GM10248 (cell line): ENCODE measurements at regions not wholly inside any gene's neighbourhood (a gene's known extent, or its start where the extent isn't known, plus 50 kb on each side); places are given as distances from the start of the nearest gene placed in this dataset.

Experiments
- CTCF ChIA-PET: fragments of 300-600 bp; sonication (Branson Sonifier 250); formaldehyde crosslinking; extraction: SDS; loops from one replicate; lab custom pipeline; 2021; ENCODE audit warnings: antibody characterized with exemption; lab: Yijun Ruan, JAX
- POLR2A ChIA-PET: fragments of 350-650 bp; sonication (Branson Sonifier 250); formaldehyde crosslinking; extraction: SDS; loops from one replicate; lab custom pipeline; 2020; ENCODE audit warnings: antibody characterized with exemption; lab: Yijun Ruan, JAX
- DNase-seq: peaks from one replicate; pipeline ENCODE4 v3.0.0; 2012; ENCODE audit errors: extremely low spot score
- CTCF ChIP-seq: IDR thresholded peaks from 2 replicates; pipeline ENCODE4 v1.5.1; 2012; ENCODE audit warnings: mild to moderate bottlenecking, low read depth; ENCODE audit errors: extremely low read depth, missing control alignments, control extremely low read depth

DNA sequence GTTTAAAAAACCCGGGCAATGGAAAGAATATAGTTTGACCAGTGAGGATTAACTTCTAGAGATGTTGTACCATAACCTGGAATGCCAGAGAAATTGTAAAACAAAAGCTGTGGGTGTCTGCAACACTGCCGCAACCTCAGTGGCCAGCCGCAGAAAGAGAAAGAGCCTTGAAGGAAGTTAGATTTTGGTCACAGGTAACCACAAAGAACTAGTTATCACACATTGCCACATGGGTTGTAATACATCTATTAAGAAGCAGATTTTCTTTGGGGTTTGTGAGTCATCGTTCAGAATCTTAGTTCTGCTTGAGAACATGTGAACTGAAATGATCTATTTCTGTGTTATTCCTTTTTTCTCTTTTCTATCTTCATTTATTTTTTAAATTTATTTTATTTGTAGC lies 222.9 kb upstream of the AGAP1 start:
- no peak for DNase-seq
- TF ChIP-seq CTCF = no peak
- POLR2A ChIA-PET = no interaction called here
- CTCF ChIA-PET = interaction anchor here (0.9 kb wide), 1 partner anchor 13 kb away, joined by 4 read pairs; no protein-coding TSS in a partner anchor

GRCh38 chr2:235271936-235272335 lies 221.9 kb upstream of the AGAP1 start:
- no peak for TF ChIP-seq CTCF
- CTCF ChIA-PET = interaction anchor here (0.9 kb wide), 1 partner anchor 12 kb away, joined by 4 read pairs; no protein-coding TSS in a partner anchor
- no peak for DNase-seq
- POLR2A ChIA-PET = no interaction called here

GRCh38 chr2:235274023-235274422 lies 219.8 kb upstream of the AGAP1 start:
- ChIA-PET CTCF (no interaction called here), POLR2A (no interaction called here)
- no peak for TF ChIP-seq CTCF
- DNase-seq = no peak

DNA sequence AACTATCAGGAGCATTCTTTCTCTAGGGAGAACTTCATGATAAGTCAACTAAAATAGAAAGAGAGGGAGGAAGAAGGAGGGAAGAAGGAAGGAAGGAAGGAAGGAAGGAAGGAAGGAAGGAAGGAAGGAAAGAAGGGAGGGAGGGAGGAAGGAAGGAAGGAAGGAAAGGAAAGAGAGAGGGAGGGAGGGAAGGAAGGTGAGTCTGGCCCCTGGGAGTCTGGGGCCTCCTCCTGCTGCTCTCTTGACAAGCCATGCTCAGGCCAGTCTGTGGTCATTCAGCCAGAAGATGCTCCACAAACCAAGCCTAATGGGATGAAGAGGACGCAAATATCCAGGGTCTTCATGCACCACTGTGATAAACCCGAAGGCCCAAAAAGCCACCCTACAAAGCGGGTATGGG lies 216.4 kb upstream of the AGAP1 start:
- POLR2A ChIA-PET = no interaction called here
- TF ChIP-seq CTCF = no peak
- no peak for DNase-seq
- CTCF ChIA-PET = no interaction called here

GRCh38 chr2:235278771-235279355 lies 215.0 kb upstream of the AGAP1 start:
- ChIA-PET POLR2A (no interaction called here), CTCF (no interaction called here)
- no peak for DNase-seq
- TF ChIP-seq CTCF = no peak

DNA sequence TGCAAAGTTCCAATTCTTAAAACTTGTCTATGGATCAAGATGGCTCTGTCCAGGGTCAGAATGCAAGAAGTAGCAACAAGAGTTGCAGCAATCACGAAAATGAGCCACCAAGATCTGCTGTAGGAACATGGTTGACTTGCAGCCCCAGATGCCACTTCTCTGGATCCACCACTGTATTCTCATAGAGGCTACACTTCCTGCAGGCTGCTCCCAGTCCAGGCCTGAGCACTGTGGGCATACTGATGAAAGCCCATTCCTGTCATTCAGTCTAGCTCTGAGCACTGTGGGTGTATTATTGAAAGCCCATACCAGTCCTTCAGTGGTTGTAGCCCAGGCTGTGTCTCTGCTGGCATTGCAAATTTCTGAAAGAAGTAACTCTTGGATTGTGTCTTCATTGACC lies 213.9 kb upstream of the AGAP1 start:
- ChIA-PET POLR2A (no interaction called here), CTCF (no interaction called here)
- TF ChIP-seq CTCF = no peak
- DNase-seq = no peak
